ENCODE measurements at regions not wholly inside any gene's neighbourhood (a gene's known extent, or its start where the extent isn't known, plus 50 kb on each side); places are given as distances from the start of the nearest gene placed in this dataset.

- H3K4ac ChIP-seq (replicated peaks; ENCODE audit: insufficient read length, low read depth, low read length) = no peak overlapping the region
- H4K5ac ChIP-seq (ENCODE audit: insufficient read length, low read depth, low read length) = no peak overlapping the region
- no peak overlapping the region for H3K23ac ChIP-seq (ENCODE audit: insufficient read length)
- H2BK120ac ChIP-seq (replicated peaks; ENCODE audit: low read depth, low read length) = no peak overlapping the region
- H3K4me3 ChIP-seq (ENCODE audit: extremely low read depth in 1 of 4, insufficient read depth in 2 of 4, low read depth in 3 of 4, low read length in 4 of 4) = no peak overlapping the region
- CTCF ChIA-PET (ENCODE audit: partially characterized antibody) = interaction anchor here (1.2 to 1.9 kb wide), 3 partner anchors 10 to 391 kb away, joined by 3 to 4 read pairs (median 3); no protein-coding TSS in a partner anchor
- no peak overlapping the region for H2AK5ac ChIP-seq (ENCODE audit: low read depth, low read length)
- H2BK15ac ChIP-seq (ENCODE audit: low read length) = no peak overlapping the region
- H3K9me3 ChIP-seq (ENCODE audit: insufficient read depth in 2 of 2, low read depth in 1 of 2, low read length in 1 of 2) = no peaks in the 10 kb centered on the region; a peak in 1 of 4 replicates
- TF ChIP-seq EP300 (IDR thresholded peaks at IDR 0.05; ENCODE audit: borderline replicate concordance in 1 of 2, low read depth in 2 of 2, low read length in 2 of 2) (no peak), HDAC2 (IDR thresholded peaks at IDR 0.05; ENCODE audit: borderline replicate concordance in 1 of 2, low read depth in 2 of 2, low read length in 2 of 2) (no peak), CHD1 (IDR thresholded peaks at IDR 0.05; ENCODE audit: low read depth, low read length) (no peak), RFX5 (IDR thresholded peaks at IDR 0.05; ENCODE audit: borderline replicate concordance, low read depth, low read length) (no peak), CEBPB (IDR thresholded peaks at IDR 0.05; ENCODE audit: low read depth, low read length) (no peak), SUZ12 (IDR thresholded peaks at IDR 0.05; ENCODE audit: low read length) (no peak), BCL11A (IDR thresholded peaks at IDR 0.05; ENCODE audit: low read depth in 2 of 2, low read length in 2 of 2) (no peak), SIX5 (IDR thresholded peaks at IDR 0.05; ENCODE audit: low read depth, low read length) (no peak), SP4 (IDR thresholded peaks at IDR 0.05; ENCODE audit: low read length) (no peak), NANOG (IDR thresholded peaks at IDR 0.05; ENCODE audit: insufficient read depth, low read depth, low read length, poor library complexity, severe bottlenecking) (no peak), TAF7 (optimal IDR thresholded peaks at IDR 0.05; ENCODE audit: borderline replicate concordance, low read depth, low read length) (no peak), CBX8 (IDR thresholded peaks at IDR 0.05; ENCODE audit: borderline replicate concordance, low read depth, low read length) (no peak), KDM1A (IDR thresholded peaks at IDR 0.05; ENCODE audit: borderline replicate concordance, low read length) (no peak)
- peaks cover 0 to 21% (median 4%) of the 10 kb centered on the region in 4 experiments; a peak in 6 of 8 replicates for H3K36me3 ChIP-seq (ENCODE audit: control insufficient read depth in 2 of 4, insufficient read depth in 4 of 4, low read length in 3 of 4)
- no peak overlapping the region for H4K91ac ChIP-seq (replicated peaks; ENCODE audit: insufficient read length, low read length)
- no peak overlapping the region for H3K9ac ChIP-seq (replicated peaks in 1 of 4; ENCODE audit: extremely low read depth in 1 of 4, low read depth in 3 of 4, low read length in 3 of 4)
- H3K23me2 ChIP-seq (ENCODE audit: low read depth, low read length) = no peaks in the 10 kb centered on the region
- no peaks in the 10 kb centered on the region for H4K20me1 ChIP-seq (replicated peaks in 1 of 2; ENCODE audit: control insufficient read depth in 1 of 2, insufficient read depth in 2 of 2, low read length in 2 of 2)
- 100% methylated on average over 1 of the region's 1 CpG; no CpG with 5 or more reads in 1 of the 2 experiments for WGBS, 2 experiments (ENCODE audit: extremely low coverage in 1 of 2, insufficient coverage in 1 of 2, insufficient read length in 1 of 2, insufficient replicate concordance in 2 of 2, low coverage in 1 of 2, low lambda C conversion rate in 2 of 2, missing lambda C conversion rate in 1 of 2)
- POLR2A ChIA-PET (ENCODE audit: partially characterized antibody) = no interaction called here
- DNase-seq (ENCODE audit: low read depth in 1 of 2, low spot score in 2 of 2) (no peak), FAIRE-seq (no peak)
- H3K14ac ChIP-seq (ENCODE audit: insufficient read length) = no peak overlapping the region
- H4K8ac ChIP-seq (ENCODE audit: extremely low read depth, insufficient read depth, low read length) = no peak overlapping the region
- no peak overlapping the region for H3K27ac ChIP-seq (ENCODE audit: low read depth, low read length)
- H3K79me2 ChIP-seq (ENCODE audit: control insufficient read depth in 1 of 2, insufficient read depth in 2 of 2, low read length in 2 of 2) = no peaks in the 10 kb centered on the region
- H2BK5ac ChIP-seq (ENCODE audit: low read depth, low read length) = no peak overlapping the region
- H2BK20ac ChIP-seq (ENCODE audit: low read length) = no peak overlapping the region
- H3K27me3 ChIP-seq (replicated peaks in 1 of 4; ENCODE audit: control insufficient read depth in 3 of 4, extremely low read depth in 1 of 4, insufficient read depth in 3 of 4, low read length in 3 of 4) = no peaks in the 10 kb centered on the region
- H3K79me1 ChIP-seq (ENCODE audit: low read depth, low read length) = no peaks in the 10 kb centered on the region
- no peak overlapping the region for H3K18ac ChIP-seq (ENCODE audit: extremely low read depth, low read length)
- no peak overlapping the region for H2AFZ ChIP-seq (ENCODE audit: low read length)
- H2BK12ac ChIP-seq (ENCODE audit: low read depth, low read length) = no peak overlapping the region
- no peak overlapping the region for H3K4me2 ChIP-seq (ENCODE audit: insufficient read depth in 1 of 2, low read depth in 2 of 2, low read length in 2 of 2)
- H3K56ac ChIP-seq (replicated peaks; ENCODE audit: insufficient read length, low read depth, low read length) = no peak overlapping the region
- no peaks in the 10 kb centered on the region for H3K4me1 ChIP-seq (replicated peaks in 1 of 4; ENCODE audit: control insufficient read depth in 3 of 4, insufficient read depth in 4 of 4, low read length in 3 of 4)
Measured at GRCh38 chr6:144497650-144498049, 212.5 kb downstream of the UTRN start.

All from H1 (cell line).